Naive thymus-derived CD8-positive, alpha-beta T cell (primary cell): ENCODE measurements at regions not wholly inside any gene's neighbourhood (a gene's known extent, or its start where the extent isn't known, plus 50 kb on each side); places are given as distances from the start of the nearest gene placed in this dataset. TPM values are rescaled to one million over a fixed set of nuclear protein-coding genes. Genes with fewer than 3 reads are reported as not detected.

ENCODE experiments used
- ATAC-seq, 2 donors: fragments of 150-1000 bp; cut with Tn5 transposase in 1 of 2; sonication (Bioruptor Pico), chemical (Tn5 transposase) in 1 of 2; 1 replicate in 1 of 2; 2 replicates in 1 of 2; pipeline ENCODE4 v1.10.0; 2021; ENCODE audit warnings: mild to moderate bottlenecking in 2 of 2, moderate library complexity in 2 of 2
- POLR2A ChIA-PET: fragments of 350-600 bp; sonication (Branson Sonifier 250); formaldehyde crosslinking; loops from one replicate; lab custom pipeline; 2021; ENCODE audit warnings: antibody characterized with exemption; lab: Charles Lee
- DNase-seq, 10 donors: peaks; one replicate each; pipeline versions ENCODE4 v3.0.0 to v3.0.0-alpha.2; 2020 to 2022
- H3K27ac Mint-ChIP-seq, 10 donors: one replicate each; pipeline ENCODE4 v1.8.0; 2020 to 2022; ENCODE audit warnings: mild to moderate bottlenecking in 10 of 10, mixed read lengths in 10 of 10, moderate library complexity in 4 of 10, inconsistent platforms in 1 of 10
- H3K27me3 Mint-ChIP-seq, 5 donors: one replicate each; pipeline ENCODE4 v1.8.0; 2021 to 2022; ENCODE audit warnings: mixed read lengths in 5 of 5
- H3K36me3 Mint-ChIP-seq, 3 donors: one replicate each; pipeline ENCODE4 v1.8.0; 2020 to 2022; ENCODE audit warnings: mixed read lengths in 3 of 3, mild to moderate bottlenecking in 2 of 3, inconsistent platforms in 1 of 3
- H3K4me1 Mint-ChIP-seq, 4 donors: one replicate each; pipeline ENCODE4 v1.8.0; 2021 to 2022; ENCODE audit warnings: mixed read lengths in 4 of 4
- H3K4me3 Mint-ChIP-seq, 10 donors: one replicate each; pipeline ENCODE4 v1.8.0; 2020 to 2022; ENCODE audit warnings: mild to moderate bottlenecking in 10 of 10, mixed read lengths in 10 of 10, moderate library complexity in 6 of 10, inconsistent platforms in 1 of 10
- H3K9me3 Mint-ChIP-seq, 9 donors: one replicate each; pipeline ENCODE4 v1.8.0; 2020 to 2022; ENCODE audit warnings: mixed read lengths in 9 of 9, mild to moderate bottlenecking in 3 of 9, inconsistent platforms in 1 of 9, moderate library complexity in 1 of 9
- microRNA-seq: library from miRNA; unstranded; fragments of <30 nt; microRNA quantifications from one replicate; pipeline ENCODE4 v1.2.0, GENCODE V29; 2022; ENCODE audit warnings: borderline microRNAs expressed

DNA sequence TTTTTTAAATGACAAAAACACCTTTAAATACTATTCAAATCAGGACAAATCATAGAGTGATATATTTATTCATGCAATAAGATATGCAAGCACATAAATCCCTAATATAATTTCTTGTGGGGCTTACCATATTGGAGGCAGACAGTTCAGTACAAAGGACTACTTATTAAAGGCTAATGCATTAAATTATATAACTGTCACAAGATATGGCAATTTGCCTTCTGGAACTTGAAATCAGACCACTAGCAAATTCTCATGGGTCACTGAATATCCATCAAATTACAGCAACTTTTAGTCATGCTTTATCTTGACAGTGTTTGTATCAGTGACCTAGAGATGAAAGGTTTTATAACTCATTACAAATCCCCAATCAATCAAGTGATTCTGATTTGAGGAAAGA is 54.1 kb upstream of the NCAM2 start:
- Mint-ChIP-seq H3K4me1 (no peaks in the 10 kb centered on the region), H3K36me3 (no peaks in the 10 kb centered on the region), H3K9me3 (peaks cover 0 to 7% (median 0%) of the 10 kb centered on the region in 9 donors), H3K27me3 (no peaks in the 10 kb centered on the region), H3K27ac (no peak overlapping the region), H3K4me3 (no peak overlapping the region)
- no peak for DNase-seq
- POLR2A ChIA-PET = no interaction called here
- ATAC-seq = no peak

DNA sequence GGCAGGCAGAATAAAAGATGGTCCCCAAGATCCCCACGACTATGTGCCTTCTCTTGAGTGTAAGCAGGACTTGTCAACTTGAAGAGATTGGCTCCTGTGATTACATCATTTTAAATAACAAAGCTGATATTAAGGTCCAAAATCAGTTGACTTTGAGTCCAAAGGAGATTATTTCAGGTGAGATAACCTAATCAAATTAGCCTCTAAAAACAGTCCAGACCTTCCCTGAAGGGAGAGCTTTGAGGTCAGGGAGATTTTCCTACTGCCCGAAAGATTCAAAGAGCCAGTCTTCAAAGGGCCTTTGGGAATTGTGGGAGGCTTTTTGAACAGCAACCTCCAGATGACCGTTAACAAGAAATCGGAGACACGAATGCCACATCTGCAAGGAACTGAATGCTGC is 51.5 kb upstream of the NCAM2 start:
- POLR2A ChIA-PET = no interaction called here
- Mint-ChIP-seq H3K27me3 (no peaks in the 10 kb centered on the region), H3K4me1 (no peaks in the 10 kb centered on the region), H3K4me3 (no peak overlapping the region), H3K36me3 (no peaks in the 10 kb centered on the region), H3K27ac (no peak overlapping the region), H3K9me3 (peaks cover 0 to 6% (median 0%) of the 10 kb centered on the region in 9 donors)
- no peak for ATAC-seq
- DNase-seq = no peak

Small RNAs in the stretch of these regions (microRNA-seq; reads per million reads assigned to microRNA genes)
- gene MIR548X = not detected
